CD14-positive monocyte (primary cell): ENCODE measurements at regions not wholly inside any gene's neighbourhood (a gene's known extent, or its start where the extent isn't known, plus 50 kb on each side); places are given as distances from the start of the nearest gene placed in this dataset.

Source experiments
- DNase-seq, 3 donors: peaks; one replicate each; pipeline ENCODE4 v3.0.0-alpha.2; 2011 to 2022
- H2AFZ ChIP-seq: 2 replicates; pipeline ENCODE4 v1.6.0; 2012; ENCODE audit warnings: mild to moderate bottlenecking, low read depth, low read length, inconsistent platforms; ENCODE audit not compliant: insufficient read depth, poor library complexity, severe bottlenecking
- H3K27ac ChIP-seq, 2 donors: 1 replicate in 1 of 2; 2 replicates in 1 of 2; pipeline ENCODE4 v1.5.1; 2012 to 2013; ENCODE audit warnings: low read length in 2 of 2, control low read depth in 1 of 2, inconsistent platforms in 1 of 2, low read depth in 1 of 2, mild to moderate bottlenecking in 1 of 2
- H3K27me3 ChIP-seq, 2 donors: one replicate each; pipeline versions ENCODE4 v1.6.0 to v1.6.1; 2011 to 2013; ENCODE audit warnings: low read length in 2 of 2; ENCODE audit not compliant: control insufficient read depth in 2 of 2, insufficient read depth in 2 of 2
- H3K36me3 ChIP-seq, 2 donors: replicated peaks in 1 of 2; 1 replicate in 1 of 2; 2 replicates in 1 of 2; pipeline versions ENCODE4 v1.5.1 to v1.6.1; 2012 to 2013; ENCODE audit warnings: low read length in 2 of 2, control low read depth in 1 of 2, inconsistent platforms in 1 of 2, mild to moderate bottlenecking in 1 of 2; ENCODE audit not compliant: insufficient read depth in 2 of 2, control insufficient read depth in 1 of 2
- H3K4me1 ChIP-seq, 2 donors: 1 replicate in 1 of 2; 2 replicates in 1 of 2; pipeline versions ENCODE4 v1.5.1 to v1.6.1; 2012 to 2013; ENCODE audit warnings: low read length in 2 of 2, control low read depth in 1 of 2, inconsistent platforms in 1 of 2, mild to moderate bottlenecking in 1 of 2, moderate library complexity in 1 of 2; ENCODE audit not compliant: insufficient read depth in 2 of 2, control insufficient read depth in 1 of 2
- H3K4me2 ChIP-seq: replicated peaks from 2 replicates; pipeline ENCODE3; 2012; ENCODE audit warnings: low read length, moderate library complexity, mild to moderate bottlenecking; ENCODE audit not compliant: poor library complexity, severe bottlenecking; ENCODE audit errors: extremely low read depth
- H3K4me3 ChIP-seq, 3 experiments: fragments of 200-600 bp in 1 of 3; sonication (generic) in 1 of 3; replicated peaks in 1 of 3; 1 replicate in 2 of 3; 2 replicates in 1 of 3; pipeline ENCODE4 v1.5.1; 2011 to 2013; ENCODE audit warnings: low read length in 3 of 3, mild to moderate bottlenecking in 3 of 3, control low read depth in 2 of 3, low read depth in 2 of 3, inconsistent platforms in 1 of 3, moderate library complexity in 1 of 3
- H3K79me2 ChIP-seq: 2 replicates; pipeline ENCODE4 v1.6.0; 2012; ENCODE audit warnings: mild to moderate bottlenecking, control low read depth, inconsistent platforms, low read length, moderate library complexity; ENCODE audit not compliant: insufficient read depth
- H3K9ac ChIP-seq: 2 replicates; pipeline ENCODE4 v1.6.0; 2017; ENCODE audit warnings: low read length, mild to moderate bottlenecking; ENCODE audit not compliant: insufficient read depth, poor library complexity, severe bottlenecking
- H3K9me3 ChIP-seq, 2 donors: replicated peaks in 1 of 2; 1 replicate in 1 of 2; 2 replicates in 1 of 2; pipeline versions ENCODE4 v1.5.1 to v1.6.1; 2012 to 2013; ENCODE audit warnings: low read length in 2 of 2, control low read depth in 1 of 2; ENCODE audit not compliant: control insufficient read depth in 1 of 2, insufficient read depth in 1 of 2
- H4K20me1 ChIP-seq: 2 replicates; pipeline ENCODE4 v1.6.0; 2012; ENCODE audit warnings: mild to moderate bottlenecking, low read length, control low read depth, moderate library complexity; ENCODE audit not compliant: insufficient read depth
- H3K27ac Mint-ChIP-seq, 7 donors: one replicate each; pipeline ENCODE4 v1.8.0; 2020; ENCODE audit warnings: mild to moderate bottlenecking in 7 of 7, mixed read lengths in 7 of 7, moderate library complexity in 6 of 7, inconsistent platforms in 2 of 7
- H3K27me3 Mint-ChIP-seq, 3 donors: one replicate each; pipeline ENCODE4 v1.8.0; 2021 to 2022; ENCODE audit warnings: low read depth in 3 of 3, mild to moderate bottlenecking in 3 of 3, mixed read lengths in 3 of 3, moderate library complexity in 3 of 3, inconsistent platforms in 1 of 3
- H3K36me3 Mint-ChIP-seq, 2 donors: one replicate each; pipeline ENCODE4 v1.8.0; 2020; ENCODE audit warnings: mixed read lengths in 2 of 2, inconsistent platforms in 1 of 2, mild to moderate bottlenecking in 1 of 2
- H3K4me1 Mint-ChIP-seq: one replicate; pipeline ENCODE4 v1.8.0; 2020; ENCODE audit warnings: mild to moderate bottlenecking, mixed read lengths
- H3K4me3 Mint-ChIP-seq, 2 donors: one replicate each; pipeline ENCODE4 v1.8.0; 2020; ENCODE audit warnings: mild to moderate bottlenecking in 2 of 2, mixed read lengths in 2 of 2, moderate library complexity in 1 of 2
- H3K9me3 Mint-ChIP-seq, 7 donors: one replicate each; pipeline ENCODE4 v1.8.0; 2020 to 2022; ENCODE audit warnings: mixed read lengths in 7 of 7, mild to moderate bottlenecking in 6 of 7, moderate library complexity in 6 of 7, inconsistent platforms in 2 of 7
- CTCF ChIP-seq: fragments of 200-600 bp; IDR thresholded peaks from one replicate; pipeline ENCODE4 v1.8.0; 2022; ENCODE audit warnings: antibody characterized with exemption, mild to moderate bottlenecking
- WGBS: methylation state at CpG from one replicate; pipeline ENCODE4 v1.1.5; 2013; ENCODE audit warnings: missing lambda C conversion rate; ENCODE audit not compliant: insufficient coverage; 5-methylcytosine and 5-hydroxymethylcytosine counted together
- intact Hi-C, 2 donors: fragments of 100-400 bp; cut with micrococcal nuclease; formaldehyde crosslinking; loops; one replicate each; pipeline versions ENCODE4 v1.15.0 to v1.15.1; 2023

- intact Hi-C loops, result loop anchor here (5.0 kb wide), 2 partner anchors 234 to 269 kb away; no protein-coding TSS in a partner anchor
- no peak overlapping the region for H3K4me2 ChIP-seq
- H3K79me2 ChIP-seq, result no peaks in the 10 kb centered on the region
- H2AFZ ChIP-seq, result no peak overlapping the region
- H3K27me3 ChIP-seq, result no peaks in the 10 kb centered on the region
- Mint-ChIP-seq H3K27ac (no peak overlapping the region), H3K4me3 (no peak overlapping the region), H3K9me3 (peaks cover 0 to 11% (median 0%) of the 10 kb centered on the region in 7 donors), H3K36me3 (no peaks in the 10 kb centered on the region), H3K4me1 (no peaks in the 10 kb centered on the region), H3K27me3 (peaks cover 2 to 7% (median 5%) of the 10 kb centered on the region in 3 donors)
- H3K36me3 ChIP-seq, result no peaks in the 10 kb centered on the region
- H4K20me1 ChIP-seq, result no peaks in the 10 kb centered on the region
- H3K9ac ChIP-seq, result no peak overlapping the region
- no peak for DNase-seq
- no peak for TF ChIP-seq CTCF
- no peaks in the 10 kb centered on the region for H3K4me1 ChIP-seq
- WGBS, result 93% methylated on average over 18 of the region's 27 CpGs
- no peak overlapping the region for H3K27ac ChIP-seq
- H3K4me3 ChIP-seq, result no peak overlapping the region
- peaks cover 3 to 4% of the 10 kb centered on the region in 2 donors for H3K9me3 ChIP-seq
These were observed 196.5 kb downstream of the TFCP2L1 start for GRCh38 chr2:121088251-121089165.

DNA sequence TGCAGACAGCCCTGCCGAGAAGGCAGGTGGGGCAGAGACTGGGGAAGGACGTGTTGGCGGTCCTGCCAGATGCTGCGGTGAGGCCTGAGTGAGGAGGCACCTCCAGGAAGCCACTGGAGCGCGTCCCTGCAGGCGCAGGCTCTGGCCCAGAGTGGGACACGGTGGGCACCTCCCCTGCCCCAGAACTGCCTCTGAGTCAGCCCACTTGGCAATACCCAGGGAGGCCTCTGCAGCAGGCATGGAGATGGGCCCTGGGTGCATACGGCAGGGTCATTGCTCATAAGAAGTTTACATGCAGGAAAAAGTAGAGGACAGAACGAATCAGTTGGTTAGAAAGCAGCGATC lies 195.9 kb downstream of the TFCP2L1 start:
- DNase-seq, result no peak
- no peak for TF ChIP-seq CTCF
- H2AFZ ChIP-seq, result no peak overlapping the region
- peaks cover 3 to 4% of the 10 kb centered on the region in 2 donors for H3K9me3 ChIP-seq
- H3K27ac ChIP-seq, result no peak overlapping the region
- H3K27me3 ChIP-seq, result no peaks in the 10 kb centered on the region
- WGBS, result 85% methylated on average over 11 of the region's 11 CpGs
- H3K4me1 Mint-ChIP-seq, result no peaks in the 10 kb centered on the region
- intact Hi-C loops, result loop anchor here (5.0 kb wide), 2 partner anchors 233 to 268 kb away; no protein-coding TSS in a partner anchor
- no peak overlapping the region for H3K27ac Mint-ChIP-seq
- H3K27me3 Mint-ChIP-seq, result peaks cover 2 to 5% (median 5%) of the 10 kb centered on the region in 3 donors
- H3K36me3 Mint-ChIP-seq, result no peaks in the 10 kb centered on the region
- no peak overlapping the region for H3K4me3 Mint-ChIP-seq
- H3K9ac ChIP-seq, result no peak overlapping the region
- peaks cover 0 to 11% (median 0%) of the 10 kb centered on the region in 7 donors for H3K9me3 Mint-ChIP-seq
- no peaks in the 10 kb centered on the region for H3K4me1 ChIP-seq
- no peaks in the 10 kb centered on the region for H3K79me2 ChIP-seq
- no peak overlapping the region for H3K4me3 ChIP-seq
- H3K4me2 ChIP-seq, result no peak overlapping the region
- H3K36me3 ChIP-seq, result no peaks in the 10 kb centered on the region
- no peaks in the 10 kb centered on the region for H4K20me1 ChIP-seq
